Effector memory CD8-positive, alpha-beta T cell (primary cell): ENCODE measurements at regions not wholly inside any gene's neighbourhood (a gene's known extent, or its start where the extent isn't known, plus 50 kb on each side); places are given as distances from the start of the nearest gene placed in this dataset.

Source experiments
- ATAC-seq: fragments of 150-1000 bp; cut with Tn5 transposase; replicated peaks from 2 replicates; pipeline ENCODE4 v1.10.0; 2021; ENCODE audit warnings: mild to moderate bottlenecking, moderate library complexity
- DNase-seq, 3 experiments: peaks; one replicate each; pipeline ENCODE4 v3.0.0; 2021
- H3K27ac Mint-ChIP-seq, 2 donors: one replicate each; pipeline ENCODE4 v1.8.0; 2022; ENCODE audit warnings: mild to moderate bottlenecking in 2 of 2, mixed read lengths in 2 of 2, moderate library complexity in 2 of 2
- H3K27me3 Mint-ChIP-seq, 2 donors: one replicate each; pipeline ENCODE4 v1.8.0; 2022; ENCODE audit warnings: mixed read lengths in 2 of 2
- H3K36me3 Mint-ChIP-seq: one replicate; pipeline ENCODE4 v1.8.0; 2022; ENCODE audit warnings: mild to moderate bottlenecking, moderate library complexity, mixed read lengths; ENCODE audit not compliant: insufficient read depth
- H3K4me1 Mint-ChIP-seq, 2 donors: one replicate each; pipeline ENCODE4 v1.8.0; 2022; ENCODE audit warnings: low read depth in 2 of 2, mixed read lengths in 2 of 2
- H3K4me3 Mint-ChIP-seq, 2 donors: one replicate each; pipeline ENCODE4 v1.8.0; 2022; ENCODE audit warnings: mild to moderate bottlenecking in 2 of 2, mixed read lengths in 2 of 2, moderate library complexity in 2 of 2
- H3K9me3 Mint-ChIP-seq, 2 donors: one replicate each; pipeline ENCODE4 v1.8.0; 2022; ENCODE audit warnings: mixed read lengths in 2 of 2

DNA sequence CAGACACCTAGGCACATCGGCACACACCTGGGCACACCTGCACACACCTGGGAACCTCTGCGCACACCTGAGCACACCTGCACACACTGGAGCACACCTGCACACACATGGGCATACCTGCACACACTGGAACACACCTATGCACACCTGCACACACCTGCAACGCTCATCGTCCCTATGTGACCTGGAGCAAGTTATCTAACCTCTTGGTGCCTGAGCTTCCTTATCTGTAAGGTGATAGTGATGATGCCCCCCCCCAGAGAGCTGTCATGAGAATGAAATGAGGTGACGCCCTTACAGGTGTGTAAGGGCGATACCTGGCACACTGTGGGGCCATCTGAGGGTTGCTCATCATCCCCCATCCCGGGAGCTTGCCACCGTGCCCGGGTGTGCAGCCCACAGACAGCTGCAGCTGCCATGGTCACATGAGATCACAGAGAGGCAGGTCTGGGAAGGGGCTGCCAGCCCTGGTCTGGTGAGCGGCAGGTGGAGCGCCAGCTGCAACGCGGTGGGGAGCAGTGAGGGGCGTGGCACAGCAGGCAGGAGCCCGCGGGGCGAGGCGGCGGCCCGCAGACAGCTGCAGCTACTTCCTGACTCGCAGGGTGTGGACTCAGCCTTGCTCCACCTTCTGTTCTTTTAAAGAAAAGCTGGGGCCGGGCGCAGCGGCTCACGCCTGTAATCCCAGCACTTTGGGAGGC lies 59.9 kb upstream of the FBRSL1 start:
- Mint-ChIP-seq H3K27me3 (peaks cover 13 to 34% of the 10 kb centered on the region in 2 donors), H3K4me3 (peak overlapping the region; percentile 72 to 79), H3K9me3 (no peaks in the 10 kb centered on the region), H3K4me1 (peaks cover 11 to 24% of the 10 kb centered on the region in 2 donors), H3K36me3 (no peaks in the 10 kb centered on the region), H3K27ac (peak overlapping the region in 1 of 2 donors; percentile 38)
- ATAC-seq (peak; percentile 97), DNase-seq (peak; percentile 48 to 52 (median 51))

DNA sequence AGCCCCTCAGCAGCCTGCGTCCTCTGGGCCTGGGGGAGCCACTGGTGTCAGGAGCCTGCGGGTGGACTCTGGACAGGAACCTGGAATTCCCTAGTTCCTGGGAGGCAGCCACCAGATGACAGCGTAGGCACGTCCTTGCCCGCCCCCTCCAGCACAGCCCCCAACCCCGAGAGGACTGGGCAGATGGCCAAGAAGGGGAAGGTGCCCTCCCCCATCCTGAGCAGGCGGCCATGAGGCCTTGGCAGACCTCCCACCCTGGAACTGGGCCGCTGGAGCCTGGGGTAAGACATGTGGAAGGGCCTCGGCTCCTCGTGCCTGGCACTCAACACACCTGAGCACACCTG lies 60.4 kb upstream of the FBRSL1 start:
- Mint-ChIP-seq H3K27ac (peak overlapping the region in 1 of 2 donors; percentile 38), H3K36me3 (no peaks in the 10 kb centered on the region), H3K4me3 (peak overlapping the region; percentile 72 to 79), H3K27me3 (peaks cover 8 to 29% of the 10 kb centered on the region in 2 donors), H3K4me1 (peaks cover 11 to 20% of the 10 kb centered on the region in 2 donors), H3K9me3 (no peaks in the 10 kb centered on the region)
- ATAC-seq (no peak), DNase-seq (no peak)

DNA sequence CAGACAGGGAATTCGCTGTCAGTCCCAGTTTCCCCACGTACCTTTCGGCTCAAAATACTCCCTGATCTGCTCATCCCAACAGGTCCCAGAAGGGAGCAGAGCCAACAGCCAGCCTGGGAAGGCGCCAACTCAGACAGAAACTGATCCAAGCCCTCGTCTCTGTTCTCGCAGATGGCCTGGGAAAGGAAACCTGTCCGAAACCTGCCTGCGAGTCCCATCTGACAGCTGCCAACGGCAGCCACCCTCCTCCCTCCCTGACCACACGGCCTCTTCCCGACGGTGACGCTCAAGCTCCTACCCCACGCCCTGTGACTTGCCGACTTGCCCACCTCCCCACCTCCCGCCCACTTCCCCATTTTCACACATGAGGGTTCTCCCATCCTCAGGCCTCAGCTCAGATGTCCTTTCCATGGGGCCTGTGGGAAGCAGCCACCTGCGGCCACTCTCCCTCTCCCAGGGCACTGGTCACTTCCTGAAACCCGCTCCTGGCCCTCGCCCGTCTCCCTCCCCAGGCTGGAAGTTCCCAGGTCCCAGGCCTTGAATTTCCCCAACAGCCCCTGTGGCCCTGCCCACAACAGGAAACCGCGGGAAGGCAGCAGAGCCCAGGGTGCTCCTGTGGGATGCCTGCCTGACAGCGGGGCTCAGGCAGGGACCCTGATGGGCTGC lies 60.9 kb upstream of the FBRSL1 start:
- no peak overlapping the region for H3K4me3 Mint-ChIP-seq
- H3K4me1 Mint-ChIP-seq: peaks cover 11 to 19% of the 10 kb centered on the region in 2 donors
- no peaks in the 10 kb centered on the region for H3K36me3 Mint-ChIP-seq
- ATAC-seq (no peak), DNase-seq (no peak)
- H3K27me3 Mint-ChIP-seq: peaks cover 5 to 24% of the 10 kb centered on the region in 2 donors
- H3K9me3 Mint-ChIP-seq: no peaks in the 10 kb centered on the region
- H3K27ac Mint-ChIP-seq: no peak overlapping the region

DNA sequence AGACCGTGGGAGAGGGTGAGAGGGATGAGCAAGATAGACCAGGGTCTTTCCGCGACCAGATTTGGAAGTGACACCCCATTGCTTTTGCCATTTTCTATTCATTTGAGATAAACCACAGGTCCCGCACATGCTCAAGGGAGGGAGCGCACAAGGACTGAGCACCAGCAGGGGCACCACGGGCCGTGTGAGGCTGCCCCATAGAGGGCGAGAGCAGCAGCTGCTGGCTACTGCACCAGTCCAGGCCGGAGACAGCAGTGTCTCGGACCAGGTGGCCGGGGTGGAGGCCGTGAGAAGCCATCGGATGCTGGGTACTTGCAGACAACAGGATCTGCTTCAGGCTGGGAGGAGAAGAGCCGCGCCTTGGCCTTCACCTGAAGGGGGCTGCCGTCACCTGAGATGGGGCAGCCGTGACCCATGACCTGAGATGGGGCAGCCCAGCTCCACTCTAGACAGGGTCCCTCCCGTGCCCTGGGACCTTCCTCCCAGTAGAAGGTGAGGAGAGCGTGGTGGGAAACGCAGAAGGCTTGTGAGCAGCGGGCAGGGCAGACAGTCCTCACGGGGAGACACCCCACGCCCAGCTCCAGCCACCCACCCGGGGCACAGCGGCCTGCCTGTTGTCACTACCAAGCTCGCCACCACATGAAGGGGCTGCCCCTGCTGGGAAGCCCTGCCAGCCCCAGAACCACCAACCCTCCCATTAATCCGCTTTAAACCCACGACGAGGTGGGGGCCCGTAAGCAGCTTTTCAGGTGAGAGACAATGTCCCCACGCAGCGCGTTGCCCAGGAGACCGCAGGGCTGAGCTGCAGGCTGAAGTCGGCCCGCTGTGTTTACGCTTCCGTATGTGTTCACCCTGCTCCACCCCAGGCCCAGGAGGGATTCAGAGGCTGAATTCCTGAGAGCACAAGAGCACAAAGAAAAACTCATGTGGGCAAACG lies 61.7 kb upstream of the FBRSL1 start:
- no peak overlapping the region for H3K27ac Mint-ChIP-seq
- no peaks in the 10 kb centered on the region for H3K9me3 Mint-ChIP-seq

DNA sequence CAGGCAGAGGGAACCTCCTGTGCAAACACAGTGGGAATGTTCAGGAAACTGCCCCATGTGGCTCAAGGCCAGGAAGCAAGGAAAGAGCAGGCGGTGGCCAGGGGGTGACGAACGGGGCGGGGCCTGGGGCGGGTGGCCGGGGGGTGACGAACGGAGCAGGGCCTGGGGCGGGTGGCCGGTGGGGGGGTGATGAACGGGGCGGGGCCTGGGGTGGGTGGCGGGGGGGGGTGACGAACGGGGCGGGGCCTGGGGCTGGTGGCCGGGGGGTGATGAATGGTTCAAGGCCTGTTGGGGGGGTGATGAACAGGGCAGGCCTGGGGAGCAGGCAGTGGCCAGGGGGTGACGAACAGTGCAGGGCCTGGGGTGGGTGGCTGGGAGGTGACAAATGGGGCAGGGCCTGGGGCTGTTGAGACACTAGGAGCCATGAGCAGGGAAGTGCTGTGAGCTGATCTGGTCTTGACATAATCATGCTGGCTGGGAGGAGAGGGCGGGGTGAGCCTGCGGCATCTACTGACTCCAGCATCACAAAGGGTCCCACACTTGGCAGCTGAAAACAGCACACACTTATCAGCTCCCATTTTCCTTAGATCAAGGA lies 62.7 kb upstream of the FBRSL1 start:
- peaks cover 5 to 15% of the 10 kb centered on the region in 2 donors for H3K27me3 Mint-ChIP-seq
- ATAC-seq (no peak), DNase-seq (no peak)
- H3K4me1 Mint-ChIP-seq: peaks cover 14% of the 10 kb centered on the region in 2 donors
- H3K4me3 Mint-ChIP-seq: no peak overlapping the region
- H3K9me3 Mint-ChIP-seq: no peaks in the 10 kb centered on the region
- no peaks in the 10 kb centered on the region for H3K36me3 Mint-ChIP-seq
- H3K27ac Mint-ChIP-seq: no peak overlapping the region

More for the DNA sequence above, 61.7 kb upstream of the FBRSL1 start:
- H3K4me3 Mint-ChIP-seq: no peak overlapping the region
- DNase-seq (no peak), ATAC-seq (no peak)
- H3K27me3 Mint-ChIP-seq: peaks cover 5 to 19% of the 10 kb centered on the region in 2 donors
- H3K36me3 Mint-ChIP-seq: no peaks in the 10 kb centered on the region
- H3K4me1 Mint-ChIP-seq: peaks cover 10 to 18% of the 10 kb centered on the region in 2 donors

DNA sequence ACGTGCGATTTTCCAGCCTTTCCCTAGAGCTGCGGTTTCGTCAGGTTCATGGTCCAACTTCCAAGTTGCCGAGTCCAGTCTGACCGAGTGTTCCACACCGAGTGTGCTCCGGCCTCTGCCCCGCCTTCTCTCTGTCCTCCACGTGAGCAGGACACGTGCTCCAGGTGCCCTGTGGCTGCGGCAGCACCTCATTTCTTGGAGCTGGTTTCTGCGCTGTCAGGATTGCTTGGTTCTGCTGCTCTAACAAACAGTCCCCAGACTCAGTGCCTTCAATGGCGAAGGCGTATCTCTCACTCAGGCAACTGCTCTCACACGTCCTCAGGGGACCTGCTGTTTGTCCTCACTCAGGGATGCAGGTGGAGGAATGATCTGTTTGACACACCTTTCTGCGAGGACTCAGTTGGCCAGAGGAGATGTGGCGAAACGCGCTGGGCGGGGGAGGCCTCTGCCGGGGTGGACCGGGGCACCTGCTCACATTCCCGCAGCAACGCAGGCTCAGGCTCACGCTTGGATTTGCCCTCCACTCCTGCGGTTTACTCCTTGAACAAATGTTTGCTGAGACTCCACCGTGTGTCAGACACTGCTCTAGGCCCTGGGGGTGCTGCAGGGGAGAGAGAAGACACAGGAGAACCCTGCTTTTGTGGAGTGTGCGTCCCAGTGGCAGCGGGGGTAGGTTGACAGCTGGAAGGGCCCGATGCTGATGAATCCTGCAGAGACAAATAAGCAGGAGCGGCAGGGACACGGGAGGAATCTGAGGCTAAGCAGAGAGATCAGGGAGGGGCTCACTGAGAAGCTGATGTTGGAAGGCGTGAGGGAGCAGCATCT lies 63.4 kb upstream of the FBRSL1 start:
- Mint-ChIP-seq H3K4me1 (peaks cover 14% of the 10 kb centered on the region in 2 donors), H3K27me3 (peaks cover 5 to 19% of the 10 kb centered on the region in 2 donors)

DNA sequence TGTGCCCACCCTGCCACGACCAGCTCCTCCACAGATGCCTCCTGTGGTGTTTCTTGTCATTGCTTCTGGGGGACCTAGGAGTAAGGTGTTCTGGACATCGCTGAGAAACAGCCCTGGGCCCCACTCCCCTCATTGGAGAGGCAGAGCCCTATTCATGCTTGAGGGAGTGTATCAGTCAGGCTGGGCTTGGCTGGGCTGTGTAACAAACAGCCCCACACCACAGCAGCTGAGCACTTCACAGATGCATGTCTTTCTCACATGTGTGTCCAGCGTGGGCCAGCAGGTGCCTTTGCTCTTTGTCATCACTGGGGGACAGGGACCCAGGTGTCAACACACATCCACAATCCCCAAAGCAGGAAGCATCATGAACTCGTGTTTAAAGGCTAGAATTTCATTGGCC lies 65.1 kb upstream of the FBRSL1 start:
- no peak overlapping the region for H3K4me3 Mint-ChIP-seq
- H3K27ac Mint-ChIP-seq: no peak overlapping the region
- DNase-seq (no peak), ATAC-seq (no peak)
- peaks cover 6% of the 10 kb centered on the region in 2 donors for H3K4me1 Mint-ChIP-seq
- peaks cover 0 to 14% of the 10 kb centered on the region in 2 donors for H3K27me3 Mint-ChIP-seq
- no peaks in the 10 kb centered on the region for H3K36me3 Mint-ChIP-seq
- H3K9me3 Mint-ChIP-seq: no peaks in the 10 kb centered on the region

More for the DNA sequence above, 63.4 kb upstream of the FBRSL1 start:
- Mint-ChIP-seq H3K4me3 (no peak overlapping the region), H3K9me3 (no peaks in the 10 kb centered on the region), H3K27ac (no peak overlapping the region), H3K36me3 (no peaks in the 10 kb centered on the region)
- DNase-seq (no peak), ATAC-seq (no peak)

DNA sequence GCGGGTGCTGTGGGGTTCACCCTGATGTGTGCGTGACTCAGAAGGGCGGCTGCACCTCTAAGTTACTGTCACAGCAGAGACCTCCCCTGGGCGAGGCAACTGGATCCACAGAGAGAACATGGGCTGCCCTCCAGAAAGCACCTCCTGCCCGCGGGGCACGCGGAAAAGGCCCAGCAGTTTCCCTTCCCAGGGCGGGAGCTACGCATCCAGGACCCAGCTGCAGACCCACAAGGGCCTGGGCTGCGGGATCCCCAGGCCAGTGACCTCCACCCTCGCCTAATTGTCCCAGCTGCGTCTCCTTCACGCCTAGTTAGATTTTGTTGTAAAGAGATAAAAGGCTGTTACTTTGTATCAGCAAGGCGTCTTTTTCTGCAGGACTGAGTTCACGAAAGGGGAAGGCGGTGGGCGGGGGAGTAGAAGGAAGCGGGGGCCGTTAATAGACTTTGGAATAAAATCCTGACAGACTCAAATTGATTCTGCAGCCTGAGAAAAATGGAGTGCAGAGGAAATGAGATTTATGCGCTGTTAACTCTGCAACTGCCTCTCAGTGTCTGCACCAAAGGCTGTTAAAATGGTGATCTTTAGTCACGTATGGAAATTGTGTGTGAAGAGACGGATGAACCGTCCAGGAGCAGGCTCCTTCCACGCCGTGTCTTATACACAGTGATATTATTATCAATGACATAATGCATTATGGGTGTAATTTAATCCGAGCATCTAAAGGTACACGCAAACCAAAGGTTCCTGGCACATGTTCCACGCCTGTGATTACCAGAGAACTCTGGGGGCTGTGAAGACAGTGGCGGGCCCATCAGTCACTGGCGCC lies 65.9 kb upstream of the FBRSL1 start:
- Mint-ChIP-seq H3K9me3 (no peaks in the 10 kb centered on the region), H3K27me3 (peaks cover 0 to 7% of the 10 kb centered on the region in 2 donors), H3K4me1 (peaks cover 0 to 6% of the 10 kb centered on the region in 2 donors), H3K4me3 (no peak overlapping the region), H3K36me3 (no peaks in the 10 kb centered on the region), H3K27ac (no peak overlapping the region)
- DNase-seq (no peak), ATAC-seq (no peak)

DNA sequence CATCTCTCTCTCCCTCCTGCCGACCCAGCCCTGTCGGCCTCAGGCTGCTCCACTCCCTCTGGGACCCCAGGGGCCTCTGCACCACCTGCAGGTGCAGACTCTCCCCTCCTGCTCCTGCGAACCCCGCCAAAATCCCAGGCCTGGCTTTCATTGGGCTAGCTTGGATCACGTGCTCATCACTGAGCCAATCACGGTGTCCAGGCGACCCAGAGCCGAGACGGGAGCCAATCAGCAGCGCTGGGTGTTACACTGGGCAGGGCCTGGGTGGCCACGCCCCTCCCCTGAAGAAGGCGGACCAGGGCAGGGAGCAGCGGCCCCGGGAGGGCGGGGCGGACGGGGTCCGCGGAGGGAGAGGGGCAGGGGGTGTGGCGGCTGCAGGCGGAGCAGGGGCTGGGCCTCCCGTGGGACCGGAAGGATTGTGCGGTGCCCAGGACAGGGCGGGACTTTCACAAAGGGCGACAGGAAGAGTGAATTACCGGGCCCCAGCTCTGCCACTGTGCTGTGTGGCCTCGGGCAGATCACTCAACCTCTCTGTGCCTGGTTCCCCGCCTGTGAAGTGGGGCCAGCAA lies 66.6 kb upstream of the FBRSL1 start:
- no peak for ATAC-seq
- no peak overlapping the region for H3K4me3 Mint-ChIP-seq
- DNase-seq: no peak
- no peak overlapping the region for H3K27ac Mint-ChIP-seq
- peaks cover 0 to 6% of the 10 kb centered on the region in 2 donors for H3K4me1 Mint-ChIP-seq
- no peaks in the 10 kb centered on the region for H3K36me3 Mint-ChIP-seq
- H3K27me3 Mint-ChIP-seq: peaks cover 0 to 6% of the 10 kb centered on the region in 2 donors
- no peaks in the 10 kb centered on the region for H3K9me3 Mint-ChIP-seq

DNA sequence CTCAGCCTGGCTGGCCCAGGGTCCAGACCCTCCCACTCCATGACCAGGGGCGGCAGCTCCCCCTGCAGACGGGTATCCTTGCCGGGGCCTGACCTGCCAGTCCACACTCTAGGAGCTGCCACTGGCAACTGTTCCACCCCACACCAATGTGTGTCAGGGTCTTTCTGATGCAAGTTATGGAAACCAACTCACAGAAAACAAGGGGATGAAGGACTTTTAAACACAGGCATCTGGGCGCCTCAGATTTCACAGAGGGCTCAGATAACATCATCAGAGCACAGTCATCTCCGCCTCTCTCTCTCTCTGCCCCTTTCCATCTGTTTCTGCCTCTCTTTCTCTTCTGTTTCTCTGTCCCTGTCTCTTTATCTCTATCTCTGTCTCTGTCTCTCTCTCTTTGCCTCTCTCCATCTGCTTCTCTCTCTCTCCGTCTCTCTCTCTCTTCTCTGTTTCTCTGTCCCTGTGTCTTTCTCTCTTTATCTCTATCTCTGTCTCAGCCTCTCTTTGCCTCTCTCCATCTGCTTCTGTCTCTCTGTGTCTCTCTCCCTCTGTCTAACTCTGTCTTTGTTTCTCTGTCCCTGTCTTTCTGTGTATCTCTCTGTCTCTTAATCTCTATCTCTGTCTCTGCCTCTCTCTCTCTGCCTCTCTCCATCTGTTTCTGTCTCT lies 67.4 kb upstream of the FBRSL1 start:
- H3K4me3 Mint-ChIP-seq: no peak overlapping the region
- peaks cover 0 to 6% of the 10 kb centered on the region in 2 donors for H3K4me1 Mint-ChIP-seq
- no peak for ATAC-seq
- H3K27me3 Mint-ChIP-seq: peaks cover 0 to 6% of the 10 kb centered on the region in 2 donors
- no peaks in the 10 kb centered on the region for H3K9me3 Mint-ChIP-seq
- no peak for DNase-seq
- H3K36me3 Mint-ChIP-seq: no peaks in the 10 kb centered on the region
- no peak overlapping the region for H3K27ac Mint-ChIP-seq

DNA sequence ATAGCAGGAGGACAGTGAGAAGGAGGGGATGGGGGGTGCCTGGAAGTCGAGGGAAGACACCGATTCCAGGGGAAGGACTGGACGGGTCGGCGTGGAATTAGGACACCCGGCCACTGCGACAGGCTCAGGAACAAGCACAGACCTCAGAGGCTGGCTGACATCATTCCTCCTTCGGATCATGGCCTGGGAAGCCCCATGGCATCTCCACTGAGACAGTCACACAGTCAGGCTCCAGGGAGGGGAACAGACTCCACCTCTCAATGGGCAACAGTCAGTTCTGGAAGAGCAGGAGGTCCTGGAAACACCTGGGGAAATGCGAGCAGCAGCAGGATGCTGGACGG lies 67.9 kb upstream of the FBRSL1 start:
- H3K27ac Mint-ChIP-seq: no peak overlapping the region
- H3K4me3 Mint-ChIP-seq: no peak overlapping the region
- peaks cover 0 to 6% of the 10 kb centered on the region in 2 donors for H3K4me1 Mint-ChIP-seq
- ATAC-seq (no peak), DNase-seq (no peak)
- H3K27me3 Mint-ChIP-seq: peaks cover 0 to 6% of the 10 kb centered on the region in 2 donors
- H3K36me3 Mint-ChIP-seq: no peaks in the 10 kb centered on the region
- no peaks in the 10 kb centered on the region for H3K9me3 Mint-ChIP-seq
